ENCODE measurements at regions not wholly inside any gene's neighbourhood (a gene's known extent, or its start where the extent isn't known, plus 50 kb on each side); places are given as distances from the start of the nearest gene placed in this dataset.

- TF ChIP-seq SETDB1 (IDR thresholded peaks at IDR 0.05; ENCODE audit: low read length) (no peak), EP400 (IDR thresholded peaks at IDR 0.05) (no peak)
Observed at GRCh38 chr13:74647991-74648390, 513.8 kb upstream of the KLF12 start (continued).

- H3K9ac ChIP-seq (ENCODE audit: insufficient read depth in 1 of 2, low read depth in 2 of 2, low read length in 2 of 2) = no peak overlapping the region
- no peak overlapping the region for H3K4me3 ChIP-seq
- 0% methylated on average over 2 of the region's 2 CpGs for WGBS (ENCODE audit: insufficient coverage, low coverage, missing lambda C conversion rate)
- ATAC-seq (no peak), DNase-seq (ENCODE audit: extremely low read depth in 1 of 4, low spot score in 3 of 4) (no peak), FAIRE-seq (no peak)
- H4K20me1 ChIP-seq (replicated peaks; ENCODE audit: control insufficient read depth, insufficient read depth, low read length) = no peaks in the 10 kb centered on the region
- no peaks in the 10 kb centered on the region for H3K4me1 ChIP-seq (replicated peaks in 1 of 2; ENCODE audit: control insufficient read depth in 2 of 2, insufficient read depth in 2 of 2, low read length in 2 of 2)
- ChIA-PET POLR2A (no interaction called here), CTCF (ENCODE audit: low intra/inter-chr PET ratio) (no interaction called here)
- TF ChIP-seq ZNF280B (CRISPR knock-in tag; IDR thresholded peaks at IDR 0.05) (no peak), ARID1B (IDR thresholded peaks at IDR 0.05) (no peak), NR4A1 (CRISPR knock-in tag; IDR thresholded peaks at IDR 0.05) (no peak), NR4A1 (tag; IDR thresholded peaks at IDR 0.05) (no peak), HBP1 (CRISPR knock-in tag; IDR thresholded peaks at IDR 0.05) (no peak), KDM2B (CRISPR knock-in tag; IDR thresholded peaks at IDR 0.05) (no peak), ZZZ3 (IDR thresholded peaks at IDR 0.05) (no peak), SRF (CRISPR knock-in tag; IDR thresholded peaks at IDR 0.05) (no peak), STAG1 (CRISPR knock-in tag; IDR thresholded peaks at IDR 0.05; ENCODE audit: borderline replicate concordance) (no peak), TCF3 (CRISPR knock-in tag; IDR thresholded peaks at IDR 0.05) (no peak)
- no peaks in the 10 kb centered on the region for H3K36me3 ChIP-seq (ENCODE audit: control insufficient read depth, insufficient read depth, low read length)
- H3K4me2 ChIP-seq (ENCODE audit: insufficient read depth, low read length) = no peak overlapping the region
- in situ Hi-C loops (cut with MboI) (no loop called here), intact Hi-C loops (cut with micrococcal nuclease) (no loop called here)
- no peaks in the 10 kb centered on the region for H3K9me3 ChIP-seq (replicated peaks; ENCODE audit: control insufficient read depth, insufficient read depth, low read depth, low read length)
- no peaks in the 10 kb centered on the region for H3K79me2 ChIP-seq (ENCODE audit: control insufficient read depth, insufficient read depth, low read length)
- no peak overlapping the region for H3K27ac ChIP-seq (ENCODE audit: extremely low read depth, low read depth, low read length)
- no peaks in the 10 kb centered on the region for H3K27me3 ChIP-seq (ENCODE audit: control insufficient read depth in 2 of 2, insufficient read depth in 2 of 2, low read length in 2 of 2)
- BruUV-seq (replicated peaks) = no TSS peak
- no peaks in the 10 kb centered on the region for H3K9me1 ChIP-seq (ENCODE audit: control insufficient read depth, insufficient read depth, low read length)
- H2AFZ ChIP-seq (ENCODE audit: low read depth, low read length) = no peak overlapping the region
Observed at GRCh38 chr13:74647211-74647610, 513.0 kb upstream of the KLF12 start.

All from K562 (cell line).